Peyer's patch (tissue), 4 donors: ENCODE measurements at regions not wholly inside any gene's neighbourhood (a gene's known extent, or its start where the extent isn't known, plus 50 kb on each side); places are given as distances from the start of the nearest gene placed in this dataset.

Source experiments
- POLR2A ChIP-seq, 2 donors: fragments of 450-650 bp; IDR thresholded peaks; one replicate each; pipeline ENCODE4 v1.5.1; 2017; ENCODE audit warnings: antibody characterized with exemption in 2 of 2, mild to moderate bottlenecking in 2 of 2, moderate library complexity in 2 of 2
- TF ChIP-seq, protein P1 (sequence below), 6 experiments: fragments of 450-650 bp in 4 of 6; fragments of 200-600 bp in 2 of 6; sonication (generic) in 1 of 6; IDR thresholded peaks; one replicate each; pipeline ENCODE4 v1.5.1; 2017 to 2019; ENCODE audit warnings: antibody characterized with exemption in 6 of 6, mild to moderate bottlenecking in 3 of 6, moderate library complexity in 1 of 6

DNA sequence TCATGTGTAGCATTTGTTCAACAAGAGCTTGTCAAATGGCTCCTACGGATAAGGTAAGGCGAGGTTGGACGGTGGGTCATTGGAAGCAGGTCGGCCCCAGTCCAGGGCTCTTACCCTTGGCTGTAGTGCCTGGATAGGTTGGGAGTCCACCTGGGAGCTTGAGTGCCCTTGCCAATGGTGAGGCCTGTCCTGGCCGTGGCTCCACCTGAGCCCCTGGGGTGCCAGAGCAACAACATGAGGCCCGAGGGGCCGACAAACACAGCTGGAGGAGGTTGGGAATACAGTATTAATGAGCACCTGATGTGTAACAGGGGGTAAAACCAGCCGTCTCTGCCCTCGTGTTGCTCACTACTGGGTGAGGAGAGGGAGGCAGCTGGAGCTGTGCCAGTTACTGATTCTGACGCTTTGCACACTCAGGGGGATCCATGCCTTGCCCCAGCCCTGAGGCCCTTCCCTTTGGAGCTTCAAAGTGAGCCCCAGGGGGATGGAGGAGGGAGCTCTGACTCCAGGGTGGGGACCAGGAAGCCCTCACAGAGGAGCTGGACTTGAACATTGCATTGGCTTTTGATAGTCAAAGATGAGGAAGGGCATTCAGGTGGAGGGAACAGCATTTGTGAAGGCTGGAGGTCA is 87.2 kb downstream of the RHOB start:
- TF ChIP-seq, protein P1, sequence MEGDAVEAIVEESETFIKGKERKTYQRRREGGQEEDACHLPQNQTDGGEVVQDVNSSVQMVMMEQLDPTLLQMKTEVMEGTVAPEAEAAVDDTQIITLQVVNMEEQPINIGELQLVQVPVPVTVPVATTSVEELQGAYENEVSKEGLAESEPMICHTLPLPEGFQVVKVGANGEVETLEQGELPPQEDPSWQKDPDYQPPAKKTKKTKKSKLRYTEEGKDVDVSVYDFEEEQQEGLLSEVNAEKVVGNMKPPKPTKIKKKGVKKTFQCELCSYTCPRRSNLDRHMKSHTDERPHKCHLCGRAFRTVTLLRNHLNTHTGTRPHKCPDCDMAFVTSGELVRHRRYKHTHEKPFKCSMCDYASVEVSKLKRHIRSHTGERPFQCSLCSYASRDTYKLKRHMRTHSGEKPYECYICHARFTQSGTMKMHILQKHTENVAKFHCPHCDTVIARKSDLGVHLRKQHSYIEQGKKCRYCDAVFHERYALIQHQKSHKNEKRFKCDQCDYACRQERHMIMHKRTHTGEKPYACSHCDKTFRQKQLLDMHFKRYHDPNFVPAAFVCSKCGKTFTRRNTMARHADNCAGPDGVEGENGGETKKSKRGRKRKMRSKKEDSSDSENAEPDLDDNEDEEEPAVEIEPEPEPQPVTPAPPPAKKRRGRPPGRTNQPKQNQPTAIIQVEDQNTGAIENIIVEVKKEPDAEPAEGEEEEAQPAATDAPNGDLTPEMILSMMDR (IDR thresholded peaks at IDR 0.05): no peak
- no peak for TF ChIP-seq POLR2A (IDR thresholded peaks at IDR 0.05)
